AG04449 (cell line): ENCODE measurements at regions not wholly inside any gene's neighbourhood (a gene's known extent, or its start where the extent isn't known, plus 50 kb on each side); places are given as distances from the start of the nearest gene placed in this dataset.

Experiments used
- CTCF ChIA-PET: fragments of 350-600 bp; formaldehyde crosslinking; extraction: SDS; loops from one replicate; lab custom pipeline; 2021; ENCODE audit warnings: antibody characterized with exemption; lab: Yijun Ruan, JAX
- POLR2A ChIA-PET: fragments of 400-600, 350-600 bp; formaldehyde crosslinking; extraction: SDS; loops from one replicate; lab custom pipeline; 2020; ENCODE audit warnings: antibody characterized with exemption, inconsistent platforms; lab: Yijun Ruan, JAX
- DNase-seq: peaks from one replicate; pipeline ENCODE4 v3.0.0-alpha.2; 2010; ENCODE audit warnings: low read depth, low spot score
- H3K4me3 ChIP-seq: 2 replicates; pipeline ENCODE4 v1.5.1; 2011; ENCODE audit warnings: low read depth, mild to moderate bottlenecking, control low read depth, low read length
- TF ChIP-seq, protein P1 (sequence below): IDR thresholded peaks from one replicate; pipeline ENCODE4 v1.5.1; 2011; ENCODE audit warnings: mild to moderate bottlenecking, moderate library complexity, low read length, control low read depth, inconsistent platforms; ENCODE audit not compliant: insufficient read depth; ENCODE audit errors: missing control alignments

DNA sequence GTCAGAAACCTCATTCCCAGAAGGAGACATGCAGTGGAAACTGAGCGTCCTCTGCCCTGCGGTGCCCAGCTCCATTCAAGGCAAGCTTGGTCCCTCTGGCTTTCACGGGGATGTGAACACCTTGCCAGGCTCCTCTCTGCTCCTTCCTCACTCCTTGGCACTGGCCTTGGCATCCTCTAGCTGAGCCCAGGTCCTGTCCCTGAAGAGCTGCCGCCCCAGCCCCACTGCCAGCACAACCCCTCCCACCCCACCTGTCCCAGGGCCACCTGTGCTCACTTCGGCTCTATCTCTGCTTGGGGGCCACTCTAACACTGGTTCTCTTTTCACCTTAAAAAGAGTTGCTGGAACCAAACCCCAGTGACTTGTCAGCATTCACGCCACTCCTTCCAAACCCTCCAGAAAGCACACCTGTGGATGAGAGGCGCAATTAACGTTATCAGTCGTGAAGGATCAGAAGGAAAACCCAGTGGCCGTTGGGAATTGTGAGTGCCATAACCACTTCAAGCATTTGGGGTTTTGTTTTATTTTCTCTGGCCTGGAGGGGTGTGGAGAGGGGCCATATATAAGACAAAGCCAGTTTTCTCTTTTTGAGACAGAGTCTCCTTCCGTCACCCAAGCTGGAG lies 103.7 kb downstream of the AXIN2 start:
- TF ChIP-seq, protein P1, sequence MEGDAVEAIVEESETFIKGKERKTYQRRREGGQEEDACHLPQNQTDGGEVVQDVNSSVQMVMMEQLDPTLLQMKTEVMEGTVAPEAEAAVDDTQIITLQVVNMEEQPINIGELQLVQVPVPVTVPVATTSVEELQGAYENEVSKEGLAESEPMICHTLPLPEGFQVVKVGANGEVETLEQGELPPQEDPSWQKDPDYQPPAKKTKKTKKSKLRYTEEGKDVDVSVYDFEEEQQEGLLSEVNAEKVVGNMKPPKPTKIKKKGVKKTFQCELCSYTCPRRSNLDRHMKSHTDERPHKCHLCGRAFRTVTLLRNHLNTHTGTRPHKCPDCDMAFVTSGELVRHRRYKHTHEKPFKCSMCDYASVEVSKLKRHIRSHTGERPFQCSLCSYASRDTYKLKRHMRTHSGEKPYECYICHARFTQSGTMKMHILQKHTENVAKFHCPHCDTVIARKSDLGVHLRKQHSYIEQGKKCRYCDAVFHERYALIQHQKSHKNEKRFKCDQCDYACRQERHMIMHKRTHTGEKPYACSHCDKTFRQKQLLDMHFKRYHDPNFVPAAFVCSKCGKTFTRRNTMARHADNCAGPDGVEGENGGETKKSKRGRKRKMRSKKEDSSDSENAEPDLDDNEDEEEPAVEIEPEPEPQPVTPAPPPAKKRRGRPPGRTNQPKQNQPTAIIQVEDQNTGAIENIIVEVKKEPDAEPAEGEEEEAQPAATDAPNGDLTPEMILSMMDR = no peak
- ChIA-PET CTCF (no interaction called here), POLR2A (no interaction called here)
- DNase-seq = no peak
- H3K4me3 ChIP-seq = no peak overlapping the region

DNA sequence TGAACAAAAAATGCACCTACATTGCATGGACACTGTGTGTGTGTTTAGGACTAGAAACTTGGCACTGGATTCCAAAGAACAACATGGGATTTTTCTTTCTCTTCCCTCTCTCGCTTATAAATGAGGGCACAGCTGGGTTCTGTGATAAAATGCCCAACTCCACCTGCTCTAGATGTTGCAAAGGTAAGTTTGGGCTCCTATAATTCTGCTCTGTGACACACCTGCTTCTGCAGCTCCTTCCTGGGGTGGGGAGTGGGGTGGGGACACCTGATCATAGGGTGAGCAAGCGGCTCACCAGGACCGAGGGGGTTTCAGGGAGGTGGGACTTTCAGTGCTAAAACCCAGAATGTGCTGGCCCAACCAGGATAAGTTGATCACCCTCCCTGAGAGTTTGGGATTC lies 104.3 kb downstream of the AXIN2 start:
- TF ChIP-seq, protein P1 = no peak
- DNase-seq = no peak
- CTCF ChIA-PET = interaction anchor here (0.7 to 1.4 kb wide), 3 partner anchors 10 to 162 kb away, joined by 3 to 4 read pairs (median 3); no protein-coding TSS in a partner anchor
- POLR2A ChIA-PET = no interaction called here
- no peak overlapping the region for H3K4me3 ChIP-seq

DNA sequence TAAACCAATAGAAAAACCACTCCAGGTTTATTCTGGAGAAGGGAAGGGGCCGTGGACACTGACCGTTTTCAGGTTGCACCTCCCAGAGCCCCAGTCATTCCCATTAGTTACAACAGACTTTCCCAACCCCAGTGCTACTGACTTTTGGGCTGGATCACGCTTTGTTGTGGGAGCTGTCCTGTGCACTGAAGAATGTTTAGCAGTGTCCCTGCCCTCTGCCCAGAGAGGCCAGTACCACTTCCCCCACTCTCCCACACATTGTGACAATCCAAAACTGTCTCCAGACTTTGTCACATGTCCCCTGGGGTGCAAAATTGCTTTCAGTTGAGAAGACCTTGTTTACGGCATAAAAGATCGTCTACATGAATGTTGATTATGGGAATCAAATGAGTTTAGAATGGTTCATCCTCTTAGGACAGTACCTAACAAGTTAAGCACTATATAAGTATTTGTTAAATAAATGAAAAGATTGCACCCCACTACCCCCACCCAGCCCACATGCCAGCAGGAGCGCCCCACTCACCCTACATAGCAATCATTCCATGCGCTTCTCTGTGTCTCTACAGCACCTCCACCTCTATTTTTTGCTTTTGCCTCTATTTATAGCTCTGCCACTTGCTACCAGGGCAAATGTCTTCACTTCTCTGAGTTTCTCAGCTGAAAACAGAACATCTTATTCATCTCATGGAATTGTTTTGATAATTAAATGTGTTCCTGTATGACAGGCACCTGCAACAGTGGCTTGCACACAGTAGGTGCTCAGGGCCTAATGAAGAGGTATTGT lies 104.9 kb downstream of the AXIN2 start:
- no peak overlapping the region for H3K4me3 ChIP-seq
- ChIA-PET CTCF (interaction anchor here (0.7 to 1.4 kb wide), 4 partner anchors 10 to 709 kb away, joined by 3 to 4 read pairs (median 3); no protein-coding TSS in a partner anchor), POLR2A (no interaction called here)
- DNase-seq = no peak
- TF ChIP-seq, protein P1 = no peak

DNA sequence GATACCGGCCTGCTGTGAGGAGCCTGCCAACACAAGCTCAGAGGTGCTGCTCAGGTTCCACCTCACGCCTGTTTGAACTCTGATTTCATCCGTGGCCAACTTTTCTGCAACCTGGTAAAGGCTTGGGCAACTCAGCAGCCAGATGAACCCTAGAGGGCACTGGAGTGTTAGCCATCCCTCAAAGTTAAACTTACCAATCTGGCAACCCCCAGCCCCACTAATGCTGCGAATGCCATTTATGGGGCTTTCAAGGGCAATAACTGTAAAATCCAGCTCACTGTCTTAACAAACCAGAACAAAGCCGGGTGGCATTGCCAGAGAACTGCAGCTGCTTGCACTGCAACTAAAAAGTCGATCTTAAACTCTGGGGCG lies 105.5 kb downstream of the AXIN2 start:
- no peak overlapping the region for H3K4me3 ChIP-seq
- TF ChIP-seq, protein P1 = peak; percentile 54
- no peak for DNase-seq
- ChIA-PET POLR2A (no interaction called here), CTCF (interaction anchor here (0.7 to 1.4 kb wide), 2 partner anchors 161 to 710 kb away, joined by 3 to 4 read pairs; no protein-coding TSS in a partner anchor)

DNA sequence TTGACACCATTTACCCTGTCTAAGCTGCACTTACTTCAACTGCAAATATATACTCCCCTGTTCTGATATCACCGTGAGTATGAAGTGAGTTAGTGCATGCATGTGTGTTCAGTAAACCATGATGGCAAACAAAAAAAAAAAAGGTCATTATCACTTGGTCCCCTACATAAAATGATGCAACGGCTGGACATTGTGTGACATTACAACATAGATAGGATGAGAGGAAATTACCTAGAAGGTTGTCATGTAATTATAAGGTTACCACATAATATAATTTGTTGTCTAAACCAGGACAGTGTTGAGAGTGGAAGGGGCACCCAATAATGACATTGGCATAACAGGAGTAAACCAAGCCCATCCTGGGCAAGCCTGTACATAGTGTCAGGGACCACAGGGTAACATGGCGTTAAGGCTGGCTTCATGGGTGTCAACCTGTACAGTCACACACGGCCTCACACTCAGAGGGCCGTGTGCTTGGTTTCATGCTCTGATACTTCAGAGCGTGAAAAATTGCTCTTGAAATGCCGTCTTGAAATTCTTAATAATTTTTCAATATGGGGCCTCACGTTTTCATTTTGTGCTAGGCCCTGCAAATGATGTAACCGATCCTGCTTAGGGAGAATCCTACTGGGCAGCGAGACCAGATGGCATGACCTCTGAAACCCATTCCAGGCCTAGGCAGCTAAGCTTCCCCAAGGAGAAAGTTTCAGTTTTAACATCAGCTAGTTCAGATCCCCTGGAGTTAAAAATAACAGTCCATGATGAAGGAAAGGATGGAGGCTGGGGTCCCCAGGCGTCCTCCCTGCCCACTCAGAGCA lies 106.1 kb downstream of the AXIN2 start:
- H3K4me3 ChIP-seq = no peak overlapping the region
- no peak for DNase-seq
- ChIA-PET POLR2A (no interaction called here), CTCF (interaction anchor here (0.7 kb wide), 1 partner anchor 710 kb away, joined by 3 read pairs; no protein-coding TSS in a partner anchor)
- TF ChIP-seq, protein P1 = no peak
